IMR-90 (cell line): ENCODE measurements at regions not wholly inside any gene's neighbourhood (a gene's known extent, or its start where the extent isn't known, plus 50 kb on each side); places are given as distances from the start of the nearest gene placed in this dataset.

Experiments used
- ATAC-seq: fragments of 200-7000 bp; cut with Tn5 transposase; 2 replicates; pipeline ENCODE4 v1.9.1; 2020; ENCODE audit warnings: low read depth, mild to moderate bottlenecking, moderate library complexity
- BruUV-seq: library from RNA; stranded (reverse); fragments of 400-500 nt; replicated peaks from 2 replicates; lab custom pipeline; 2021; lab: Mats Ljungman, UMichigan
- CTCF ChIA-PET: fragments of 300-600 bp; formaldehyde crosslinking; extraction: SDS; loops from one replicate; lab custom pipeline; 2021; ENCODE audit warnings: antibody characterized with exemption; lab: Yijun Ruan, JAX
- POLR2A ChIA-PET: fragments of 300-600 bp; sonication (Branson Sonifier 250); formaldehyde crosslinking; loops from one replicate; lab custom pipeline; 2022; ENCODE audit warnings: antibody characterized with exemption; ENCODE audit not compliant: unreplicated experiment; lab: Charles Lee
- DNase-seq: peaks from one replicate; pipeline ENCODE4 v3.0.0; 2013
- H2AFZ ChIP-seq: replicated peaks from 2 replicates; pipeline ENCODE3; 2013; ENCODE audit warnings: low read length, mild to moderate bottlenecking; ENCODE audit not compliant: poor library complexity
- H2AK5ac ChIP-seq: 2 replicates; pipeline ENCODE4 v1.6.1; 2013; ENCODE audit warnings: low read depth, low read length, inconsistent platforms
- H2AK9ac ChIP-seq: replicated peaks from 2 replicates; pipeline ENCODE3; 2013; ENCODE audit warnings: mild to moderate bottlenecking, low read depth, low read length, moderate library complexity; ENCODE audit not compliant: poor library complexity
- H2BK120ac ChIP-seq: 2 replicates; pipeline ENCODE4 v1.6.1; 2013; ENCODE audit warnings: low read depth, low read length, inconsistent platforms
- H2BK15ac ChIP-seq: 3 replicates; pipeline ENCODE4 v1.6.1; 2013; ENCODE audit warnings: low read depth, low read length, inconsistent platforms
- H2BK20ac ChIP-seq: 2 replicates; pipeline ENCODE4 v1.6.1; 2013; ENCODE audit warnings: low read depth, mild to moderate bottlenecking, inconsistent platforms, low read length, moderate library complexity
- H2BK5ac ChIP-seq: 2 replicates; pipeline ENCODE4 v1.6.1; 2013; ENCODE audit warnings: mild to moderate bottlenecking, low read depth, low read length, inconsistent platforms; ENCODE audit not compliant: poor library complexity, severe bottlenecking
- H3K14ac ChIP-seq: replicated peaks from 2 replicates; pipeline ENCODE4 v1.6.1; 2013; ENCODE audit warnings: low read depth, low read length, inconsistent platforms
- H3K18ac ChIP-seq: 2 replicates; pipeline ENCODE4 v1.6.1; 2013; ENCODE audit warnings: low read depth, low read length, control low read depth
- H3K23ac ChIP-seq: 2 replicates; pipeline ENCODE4 v1.6.1; 2013; ENCODE audit warnings: low read depth, low read length, inconsistent platforms
- H3K27ac ChIP-seq: 2 replicates; pipeline ENCODE4 v1.5.1; 2013; ENCODE audit warnings: mild to moderate bottlenecking, control low read depth, low read length; ENCODE audit not compliant: insufficient read depth
- H3K27me3 ChIP-seq: 2 replicates; pipeline ENCODE4 v1.6.1; 2013; ENCODE audit warnings: low read length; ENCODE audit not compliant: control insufficient read depth, insufficient read depth
- H3K36me3 ChIP-seq: 2 replicates; pipeline ENCODE4 v1.6.1; 2013; ENCODE audit warnings: low read length, mixed read lengths; ENCODE audit not compliant: control insufficient read depth, insufficient read depth
- H3K4ac ChIP-seq: 2 replicates; pipeline ENCODE4 v1.6.1; 2013; ENCODE audit warnings: low read depth, low read length, inconsistent platforms
- H3K4me1 ChIP-seq: 2 replicates; pipeline ENCODE4 v1.6.1; 2013; ENCODE audit warnings: low read length, mixed read lengths; ENCODE audit not compliant: control insufficient read depth, insufficient read depth
- H3K4me2 ChIP-seq: 2 replicates; pipeline ENCODE4 v1.6.1; 2013; ENCODE audit warnings: low read depth, mild to moderate bottlenecking, control low read depth, low read length, moderate library complexity
- H3K4me3 ChIP-seq: 2 replicates; pipeline ENCODE4 v1.5.1; 2013; ENCODE audit warnings: low read depth, mild to moderate bottlenecking, control low read depth, low read length, moderate library complexity; ENCODE audit not compliant: insufficient read depth
- H3K56ac ChIP-seq: 2 replicates; pipeline ENCODE4 v1.6.1; 2013; ENCODE audit warnings: low read length, inconsistent platforms; ENCODE audit not compliant: insufficient read depth; ENCODE audit errors: extremely low read depth
- H3K79me1 ChIP-seq, 2 experiments: 2 replicates each; pipeline ENCODE4 v1.6.1; 2013; ENCODE audit warnings: low read length in 2 of 2, inconsistent platforms in 1 of 2, low read depth in 1 of 2
- H3K9ac ChIP-seq: 2 replicates; pipeline ENCODE4 v1.6.1; 2013; ENCODE audit warnings: low read depth, low read length, control low read depth
- H3K9me1 ChIP-seq: 2 replicates; pipeline ENCODE4 v1.6.1; 2013; ENCODE audit warnings: low read length, inconsistent platforms; ENCODE audit not compliant: insufficient read depth
- H3K9me3 ChIP-seq: 2 replicates; pipeline ENCODE4 v1.6.1; 2013; ENCODE audit warnings: low read length; ENCODE audit not compliant: control insufficient read depth, insufficient read depth
- H4K20me1 ChIP-seq: 2 replicates; pipeline ENCODE4 v1.6.1; 2013; ENCODE audit warnings: low read length, inconsistent platforms; ENCODE audit not compliant: insufficient read depth
- H4K5ac ChIP-seq: 2 replicates; pipeline ENCODE4 v1.6.1; 2013; ENCODE audit warnings: mild to moderate bottlenecking, low read depth, low read length, control low read depth
- H4K8ac ChIP-seq, 2 experiments: 2 replicates each; pipeline ENCODE4 v1.6.1; 2013; ENCODE audit warnings: low read depth in 2 of 2, low read length in 2 of 2, control low read depth in 1 of 2, inconsistent platforms in 1 of 2
- H4K91ac ChIP-seq: 2 replicates; pipeline ENCODE4 v1.6.1; 2013; ENCODE audit warnings: low read depth, low read length, inconsistent platforms; ENCODE audit not compliant: insufficient read depth
- BHLHE40 ChIP-seq: fragments of 150-350 bp; IDR thresholded peaks from 2 replicates; pipeline ENCODE4 v1.6.1; 2016; ENCODE audit warnings: mild to moderate bottlenecking, low read depth, low read length
- CEBPB ChIP-seq: IDR thresholded peaks from 2 replicates; pipeline ENCODE4 v1.6.1; 2012; ENCODE audit warnings: low read depth, low read length, improper control_type of control experiment
- CHD1 ChIP-seq: IDR thresholded peaks from 2 replicates; pipeline ENCODE4 v1.6.1; 2012; ENCODE audit warnings: low read depth, low read length, improper control_type of control experiment
- FOS ChIP-seq: fragments of 150-350 bp; IDR thresholded peaks from 2 replicates; pipeline ENCODE4 v1.6.1; 2016; ENCODE audit warnings: low read depth, low read length
- MAFK ChIP-seq: IDR thresholded peaks from 2 replicates; pipeline ENCODE4 v1.6.1; 2012; ENCODE audit warnings: low read depth, low read length, improper control_type of control experiment
- MAZ ChIP-seq: IDR thresholded peaks from 2 replicates; pipeline ENCODE4 v1.6.1; 2012; ENCODE audit warnings: low read depth, mild to moderate bottlenecking, low read length, improper control_type of control experiment, moderate library complexity, borderline replicate concordance
- MXI1 ChIP-seq: IDR thresholded peaks from 2 replicates; pipeline ENCODE4 v1.6.1; 2012; ENCODE audit warnings: low read depth, mild to moderate bottlenecking, low read length, moderate library complexity, borderline replicate concordance
- NFE2L2 ChIP-seq: fragments of 150-350 bp; IDR thresholded peaks from 2 replicates; pipeline ENCODE4 v1.6.1; 2016; ENCODE audit warnings: low read depth, mild to moderate bottlenecking, low read length
- POLR2A ChIP-seq: IDR thresholded peaks from 2 replicates; pipeline ENCODE4 v1.6.1; 2012; ENCODE audit warnings: mild to moderate bottlenecking, low read depth, low read length
- RAD21 ChIP-seq: IDR thresholded peaks from 2 replicates; pipeline ENCODE4 v1.6.1; 2012; ENCODE audit warnings: low read length, improper control_type of control experiment
- RCOR1 ChIP-seq: IDR thresholded peaks from 2 replicates; pipeline ENCODE4 v1.6.1; 2012; ENCODE audit warnings: mild to moderate bottlenecking, low read length, improper control_type of control experiment; ENCODE audit not compliant: insufficient replicate concordance
- RFX5 ChIP-seq: IDR thresholded peaks from 2 replicates; pipeline ENCODE4 v1.8.0; 2012; ENCODE audit warnings: low read depth, mild to moderate bottlenecking, low read length, moderate library complexity
- SMC3 ChIP-seq: fragments of 150-350 bp; IDR thresholded peaks from 2 replicates; pipeline ENCODE4 v1.6.1; 2016; ENCODE audit warnings: low read depth, mild to moderate bottlenecking, antibody characterized with exemption, low read length, moderate library complexity
- WGBS, 2 experiments: methylation state at CpG; one replicate each; pipeline versions ENCODE4 v1.1.5 to v1.1.7; 2013; ENCODE audit warnings: missing lambda C conversion rate in 2 of 2; ENCODE audit not compliant: insufficient read length in 1 of 2; ENCODE audit errors: extremely low coverage in 2 of 2; 5-methylcytosine and 5-hydroxymethylcytosine counted together
- dilution Hi-C: fragments of 300-500 bp; cut with HindIII; formaldehyde crosslinking; loops from one replicate; pipeline ENCODE4 v1.14.3; 2018; ENCODE audit warnings: low sequenced_read_pairs; ENCODE audit not compliant: unreplicated experiment
- in situ Hi-C: fragments of 300-500 bp; cut with MboI; formaldehyde crosslinking; loops from 3 replicates; pipeline ENCODE4 v1.14.3; 2019; ENCODE audit warnings: low sequenced_read_pairs, inconsistent platforms, mixed read lengths
- intact Hi-C: fragments of 100-400 bp; cut with micrococcal nuclease; formaldehyde crosslinking; loops from 2 replicates; pipeline ENCODE4 v1.10.0; 2022
- TF ChIP-seq, protein P1 (sequence below): fragments of 150-350 bp; IDR thresholded peaks from 2 replicates; pipeline ENCODE4 v1.6.1; 2017; ENCODE audit warnings: mild to moderate bottlenecking, antibody characterized with exemption, low read length, low read depth
- TF ChIP-seq, protein P2 (sequence below): conservative IDR thresholded peaks from 2 replicates; pipeline ENCODE4 v1.5.1; 2012; ENCODE audit warnings: mild to moderate bottlenecking, low read depth, low read length, improper control_type of control experiment
- TF ChIP-seq, protein P3 (sequence below): fragments of 150-350 bp; IDR thresholded peaks from 2 replicates; pipeline ENCODE4 v1.6.1; 2016; ENCODE audit warnings: low read depth, mild to moderate bottlenecking, low read length, moderate library complexity, borderline replicate concordance

DNA sequence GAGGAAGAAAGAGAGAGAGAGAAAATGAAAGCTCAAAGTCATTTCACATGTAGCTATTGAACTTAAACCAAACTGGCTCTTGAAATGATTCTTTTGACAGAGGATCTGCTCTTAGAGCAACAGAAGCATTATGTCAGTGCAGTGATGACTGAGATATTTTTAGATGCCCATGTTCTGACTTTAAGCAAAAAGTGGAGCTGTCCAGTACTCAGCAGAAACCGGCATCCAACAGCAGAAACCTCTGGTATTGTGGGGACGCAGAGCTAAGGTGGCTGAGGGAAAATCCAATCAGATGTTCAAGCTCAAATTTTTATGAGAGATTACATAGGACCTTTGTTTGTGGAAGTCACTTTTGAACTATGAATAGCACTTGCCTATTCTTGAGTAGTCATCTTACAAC, 69.8 kb upstream of the ANKFN1 start:
- no peak overlapping the region for H2BK120ac ChIP-seq
- H2AK9ac ChIP-seq = no peak overlapping the region
- no TSS peak for BruUV-seq
- no peak overlapping the region for H3K27ac ChIP-seq
- H3K14ac ChIP-seq = no peak overlapping the region
- DNase-seq (no peak), ATAC-seq (no peak)
- H3K4me3 ChIP-seq = no peak overlapping the region
- WGBS, 2 experiments = no CpG with 5 or more reads among the region's 2 CpGs
- no peak overlapping the region for H4K8ac ChIP-seq
- no peak overlapping the region for H3K9ac ChIP-seq
- H3K4ac ChIP-seq = no peak overlapping the region
- H3K27me3 ChIP-seq = no peaks in the 10 kb centered on the region
- H2BK5ac ChIP-seq = no peak overlapping the region
- intact Hi-C loops (no loop called here), dilution Hi-C loops (no loop called here), in situ Hi-C loops (no loop called here)
- H3K4me1 ChIP-seq = no peaks in the 10 kb centered on the region
- no peak overlapping the region for H2BK20ac ChIP-seq
- H4K20me1 ChIP-seq = no peaks in the 10 kb centered on the region
- no peak overlapping the region for H3K23ac ChIP-seq
- no peak overlapping the region for H4K5ac ChIP-seq
- H3K4me2 ChIP-seq = no peak overlapping the region
- H3K36me3 ChIP-seq = no peaks in the 10 kb centered on the region
- no peak overlapping the region for H3K18ac ChIP-seq
- H2BK15ac ChIP-seq = no peak overlapping the region
- H3K9me1 ChIP-seq = no peaks in the 10 kb centered on the region
- H3K9me3 ChIP-seq = 0 out of 2 replicates have a peak, but pooled peaks cover 1% of the 10 kb centered on the region
- POLR2A ChIA-PET = no interaction called here
- no peak overlapping the region for H2AFZ ChIP-seq
- H3K79me1 ChIP-seq = no peaks in the 10 kb centered on the region
- CTCF ChIA-PET = interaction anchor here (0.6 kb wide), 1 partner anchor 10 kb away, joined by 3 read pairs; no protein-coding TSS in a partner anchor
- no peak overlapping the region for H3K56ac ChIP-seq
- no peak overlapping the region for H2AK5ac ChIP-seq
- TF ChIP-seq POLR2A (no peak), MAFK (no peak), RCOR1 (no peak), CEBPB (no peak), BHLHE40 (no peak), RFX5 (no peak), MXI1 (no peak), NFE2L2 (no peak), SMC3 (no peak), CHD1 (no peak), MAZ (no peak), FOS (no peak), RAD21 (no peak)
- TF ChIP-seq, protein P1, sequence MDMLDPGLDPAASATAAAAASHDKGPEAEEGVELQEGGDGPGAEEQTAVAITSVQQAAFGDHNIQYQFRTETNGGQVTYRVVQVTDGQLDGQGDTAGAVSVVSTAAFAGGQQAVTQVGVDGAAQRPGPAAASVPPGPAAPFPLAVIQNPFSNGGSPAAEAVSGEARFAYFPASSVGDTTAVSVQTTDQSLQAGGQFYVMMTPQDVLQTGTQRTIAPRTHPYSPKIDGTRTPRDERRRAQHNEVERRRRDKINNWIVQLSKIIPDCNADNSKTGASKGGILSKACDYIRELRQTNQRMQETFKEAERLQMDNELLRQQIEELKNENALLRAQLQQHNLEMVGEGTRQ = no peak
- TF ChIP-seq, protein P2, sequence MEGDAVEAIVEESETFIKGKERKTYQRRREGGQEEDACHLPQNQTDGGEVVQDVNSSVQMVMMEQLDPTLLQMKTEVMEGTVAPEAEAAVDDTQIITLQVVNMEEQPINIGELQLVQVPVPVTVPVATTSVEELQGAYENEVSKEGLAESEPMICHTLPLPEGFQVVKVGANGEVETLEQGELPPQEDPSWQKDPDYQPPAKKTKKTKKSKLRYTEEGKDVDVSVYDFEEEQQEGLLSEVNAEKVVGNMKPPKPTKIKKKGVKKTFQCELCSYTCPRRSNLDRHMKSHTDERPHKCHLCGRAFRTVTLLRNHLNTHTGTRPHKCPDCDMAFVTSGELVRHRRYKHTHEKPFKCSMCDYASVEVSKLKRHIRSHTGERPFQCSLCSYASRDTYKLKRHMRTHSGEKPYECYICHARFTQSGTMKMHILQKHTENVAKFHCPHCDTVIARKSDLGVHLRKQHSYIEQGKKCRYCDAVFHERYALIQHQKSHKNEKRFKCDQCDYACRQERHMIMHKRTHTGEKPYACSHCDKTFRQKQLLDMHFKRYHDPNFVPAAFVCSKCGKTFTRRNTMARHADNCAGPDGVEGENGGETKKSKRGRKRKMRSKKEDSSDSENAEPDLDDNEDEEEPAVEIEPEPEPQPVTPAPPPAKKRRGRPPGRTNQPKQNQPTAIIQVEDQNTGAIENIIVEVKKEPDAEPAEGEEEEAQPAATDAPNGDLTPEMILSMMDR = no peak
- TF ChIP-seq, protein P3, sequence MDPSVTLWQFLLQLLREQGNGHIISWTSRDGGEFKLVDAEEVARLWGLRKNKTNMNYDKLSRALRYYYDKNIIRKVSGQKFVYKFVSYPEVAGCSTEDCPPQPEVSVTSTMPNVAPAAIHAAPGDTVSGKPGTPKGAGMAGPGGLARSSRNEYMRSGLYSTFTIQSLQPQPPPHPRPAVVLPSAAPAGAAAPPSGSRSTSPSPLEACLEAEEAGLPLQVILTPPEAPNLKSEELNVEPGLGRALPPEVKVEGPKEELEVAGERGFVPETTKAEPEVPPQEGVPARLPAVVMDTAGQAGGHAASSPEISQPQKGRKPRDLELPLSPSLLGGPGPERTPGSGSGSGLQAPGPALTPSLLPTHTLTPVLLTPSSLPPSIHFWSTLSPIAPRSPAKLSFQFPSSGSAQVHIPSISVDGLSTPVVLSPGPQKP = no peak
- H4K91ac ChIP-seq = no peak overlapping the region
